DMS114 treated with DMSO at 0.1 percent for 48 hours (cell line): ENCODE measurements at regions not wholly inside any gene's neighbourhood (a gene's known extent, or its start where the extent isn't known, plus 50 kb on each side); places are given as distances from the start of the nearest gene placed in this dataset.

Experiments used
- DNase-seq: peaks from one replicate; lab custom pipeline; 2025; ENCODE audit not compliant: unreplicated experiment; lab: John Stamatoyannopoulos, UW

- DNase-seq = no peak
Measured at GRCh38 chr17:77306790-77307478, 166.2 kb downstream of the SEC14L1 start.

GRCh38 chr17:77307479-77308198 lies 166.9 kb downstream of the SEC14L1 start:
- no peak for DNase-seq

- DNase-seq = no peak
Measured at GRCh38 chr17:77308861-77309726, 168.3 kb downstream of the SEC14L1 start.

GRCh38 chr17:77310336-77310735 lies 169.6 kb downstream of the SEC14L1 start:
- no peak for DNase-seq

- DNase-seq = no peak
Measured at GRCh38 chr17:77311371-77311981, 170.7 kb downstream of the SEC14L1 start.

- DNase-seq = no peak
Measured at GRCh38 chr17:77312061-77312701, 171.4 kb downstream of the SEC14L1 start.

GRCh38 chr17:77312786-77313599 lies 172.2 kb downstream of the SEC14L1 start:
- no peak for DNase-seq

GRCh38 chr17:77313831-77314230 lies 173.1 kb downstream of the SEC14L1 start:
- no peak for DNase-seq

- DNase-seq = no peak
Measured at GRCh38 chr17:77314601-77315000, 173.8 kb downstream of the SEC14L1 start.

- no peak for DNase-seq
Measured at GRCh38 chr17:77315010-77315409, 174.2 kb downstream of the SEC14L1 start.

- DNase-seq = no peak
Measured at GRCh38 chr17:77315551-77316190, 174.9 kb downstream of the SEC14L1 start.

- DNase-seq = no peak
Measured at GRCh38 chr17:77316191-77316641, 175.4 kb downstream of the SEC14L1 start.

GRCh38 chr17:77316651-77317050 lies 175.9 kb downstream of the SEC14L1 start:
- no peak for DNase-seq

GRCh38 chr17:77317091-77317750 lies 176.5 kb downstream of the SEC14L1 start:
- no peak for DNase-seq

GRCh38 chr17:77318021-77318420 lies 177.3 kb downstream of the SEC14L1 start:
- DNase-seq = no peak

GRCh38 chr17:77318491-77319210 lies 177.9 kb downstream of the SEC14L1 start:
- DNase-seq = no peak

GRCh38 chr17:77319211-77320043 lies 178.7 kb downstream of the SEC14L1 start:
- DNase-seq = no peak
